ENCODE measurements at regions not wholly inside any gene's neighbourhood (a gene's known extent, or its start where the extent isn't known, plus 50 kb on each side); places are given as distances from the start of the nearest gene placed in this dataset.
"Not testable (repeated sequence)": the region's sequence is repeated elsewhere in the genome, so short reads cannot be mapped to it uniquely, and the experiment has no call there.

DNA sequence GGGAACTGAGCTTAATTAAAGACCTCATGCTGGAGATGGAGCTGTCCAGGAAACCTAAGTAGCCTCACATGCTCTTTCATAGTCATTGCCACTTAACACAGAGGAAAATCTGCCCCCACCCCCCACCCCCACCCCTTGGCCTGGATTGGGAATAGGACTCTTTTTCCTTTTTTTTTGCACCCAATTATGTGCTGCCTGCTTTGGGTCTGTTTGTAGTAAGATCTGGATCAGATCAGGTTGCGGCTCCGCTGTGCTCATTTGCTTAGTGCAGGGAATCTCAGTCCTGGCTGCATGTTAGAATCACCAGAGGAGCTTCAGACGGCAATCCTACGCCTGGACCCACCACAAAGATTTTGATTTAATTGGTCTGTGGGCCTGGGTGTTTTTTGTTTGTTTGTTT, 219.0 kb downstream of the UTP18 start:
- H3K27ac ChIP-seq: no peak overlapping the region
- intact Hi-C loops (cut with DNase I): no loop called here
- H3K36me3 ChIP-seq (ENCODE audit: insufficient read depth in 1 of 2, low read depth in 1 of 2): no peaks in the 10 kb centered on the region
- H3K27me3 ChIP-seq (ENCODE audit: insufficient read depth in 3 of 3, low read length in 2 of 3): peaks cover 0 to 8% (median 0%) of the 10 kb centered on the region in 3 donors
- no peaks in the 10 kb centered on the region for H3K4me1 ChIP-seq
- peaks cover 6% of the 10 kb centered on the region for H3K9me3 ChIP-seq
- DNase-seq: no peak
- ATAC-seq: no peak
- TF ChIP-seq, protein P1, sequence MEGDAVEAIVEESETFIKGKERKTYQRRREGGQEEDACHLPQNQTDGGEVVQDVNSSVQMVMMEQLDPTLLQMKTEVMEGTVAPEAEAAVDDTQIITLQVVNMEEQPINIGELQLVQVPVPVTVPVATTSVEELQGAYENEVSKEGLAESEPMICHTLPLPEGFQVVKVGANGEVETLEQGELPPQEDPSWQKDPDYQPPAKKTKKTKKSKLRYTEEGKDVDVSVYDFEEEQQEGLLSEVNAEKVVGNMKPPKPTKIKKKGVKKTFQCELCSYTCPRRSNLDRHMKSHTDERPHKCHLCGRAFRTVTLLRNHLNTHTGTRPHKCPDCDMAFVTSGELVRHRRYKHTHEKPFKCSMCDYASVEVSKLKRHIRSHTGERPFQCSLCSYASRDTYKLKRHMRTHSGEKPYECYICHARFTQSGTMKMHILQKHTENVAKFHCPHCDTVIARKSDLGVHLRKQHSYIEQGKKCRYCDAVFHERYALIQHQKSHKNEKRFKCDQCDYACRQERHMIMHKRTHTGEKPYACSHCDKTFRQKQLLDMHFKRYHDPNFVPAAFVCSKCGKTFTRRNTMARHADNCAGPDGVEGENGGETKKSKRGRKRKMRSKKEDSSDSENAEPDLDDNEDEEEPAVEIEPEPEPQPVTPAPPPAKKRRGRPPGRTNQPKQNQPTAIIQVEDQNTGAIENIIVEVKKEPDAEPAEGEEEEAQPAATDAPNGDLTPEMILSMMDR (IDR thresholded peaks at IDR 0.05): no peak
- 47 to 57% (median 54%) methylated on average over 4 of the region's 4 CpGs for WGBS, 3 donors
- no peak overlapping the region for H3K4me3 ChIP-seq

DNA sequence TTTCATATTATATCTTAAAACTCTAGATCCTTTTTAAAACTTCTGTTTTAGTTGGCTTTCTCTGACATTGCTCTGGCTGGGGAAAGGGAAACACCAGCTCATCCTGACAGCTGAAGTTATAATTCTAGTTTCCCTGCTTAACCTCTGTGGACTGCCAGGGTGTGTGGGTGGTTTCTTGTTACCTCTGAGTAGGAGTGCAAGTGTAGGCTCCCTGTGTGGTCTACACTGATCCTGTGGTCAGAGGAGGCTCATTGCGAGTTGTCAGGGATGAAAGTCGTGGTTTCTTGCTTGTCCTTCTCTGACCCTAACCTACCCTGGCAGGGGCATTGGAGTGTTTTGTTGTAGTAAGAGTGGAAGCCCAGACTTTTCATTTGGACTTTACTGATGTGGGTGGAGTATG, 221.0 kb downstream of the UTP18 start:
- intact Hi-C loops (cut with DNase I): no loop called here
- WGBS, 3 donors: 29 to 45% (median 30%) methylated on average over 2 of the region's 2 CpGs
- Histone ChIP-seq H3K36me3 (ENCODE audit: insufficient read depth in 1 of 2, low read depth in 1 of 2) (no peaks in the 10 kb centered on the region), H3K4me1 (no peaks in the 10 kb centered on the region), H3K4me3 (no peak overlapping the region), H3K27me3 (ENCODE audit: insufficient read depth in 3 of 3, low read length in 2 of 3) (peaks cover 0 to 8% (median 0%) of the 10 kb centered on the region in 3 donors), H3K9me3 (peaks cover 6% of the 10 kb centered on the region), H3K27ac (no peak overlapping the region)
- DNase-seq: no peak
- TF ChIP-seq, protein P1 (IDR thresholded peaks at IDR 0.05): no peak
- no peak for ATAC-seq

DNA sequence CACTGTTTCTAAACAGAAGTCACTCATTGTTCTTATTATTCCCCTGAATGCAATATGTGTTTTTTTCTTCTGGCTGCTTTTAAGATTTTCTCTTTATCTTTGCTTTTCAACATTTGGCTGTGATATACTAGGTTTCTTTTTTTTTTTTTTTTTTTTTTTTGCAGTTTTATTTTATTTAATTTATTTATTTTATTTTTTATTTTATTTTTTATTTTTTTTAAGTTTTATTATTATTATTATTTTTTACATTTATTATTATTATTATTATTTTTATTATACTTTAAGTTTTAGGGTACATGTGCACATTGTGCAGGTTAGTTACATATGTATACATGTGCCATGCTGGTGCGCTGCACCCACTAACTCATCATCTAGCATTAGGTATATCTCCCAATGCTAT, 221.9 kb downstream of the UTP18 start:
- H3K27me3 ChIP-seq (ENCODE audit: insufficient read depth in 3 of 3, low read length in 2 of 3); H3K4me1 ChIP-seq; H3K4me3 ChIP-seq; H3K27ac ChIP-seq; DNase-seq; ATAC-seq; H3K36me3 ChIP-seq (ENCODE audit: insufficient read depth in 1 of 2, low read depth in 1 of 2); intact Hi-C loops (cut with DNase I); H3K9me3 ChIP-seq: not testable (repeated sequence)
- no CpG with 5 or more reads among the region's 1 CpG for WGBS, 3 donors

DNA sequence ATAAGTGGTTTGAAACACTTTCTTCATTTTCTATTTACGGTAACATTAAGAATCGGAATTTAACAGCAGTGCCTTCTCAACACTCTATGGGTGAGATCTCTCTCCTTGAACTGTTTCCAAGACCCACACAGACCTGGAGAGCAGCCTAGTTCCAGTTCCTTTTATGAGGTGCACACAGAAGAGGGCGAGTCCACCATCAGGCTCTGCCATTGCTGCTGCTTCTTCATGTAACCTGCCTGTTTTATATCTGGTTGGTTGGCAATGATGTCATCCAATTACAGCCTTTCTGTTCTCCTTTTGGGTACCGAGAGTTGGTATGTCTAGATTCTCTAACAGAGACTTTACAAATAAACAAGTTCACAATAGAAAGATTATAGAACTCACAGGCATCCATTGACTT, 225.7 kb downstream of the UTP18 start:
- ATAC-seq: no peak

DNA sequence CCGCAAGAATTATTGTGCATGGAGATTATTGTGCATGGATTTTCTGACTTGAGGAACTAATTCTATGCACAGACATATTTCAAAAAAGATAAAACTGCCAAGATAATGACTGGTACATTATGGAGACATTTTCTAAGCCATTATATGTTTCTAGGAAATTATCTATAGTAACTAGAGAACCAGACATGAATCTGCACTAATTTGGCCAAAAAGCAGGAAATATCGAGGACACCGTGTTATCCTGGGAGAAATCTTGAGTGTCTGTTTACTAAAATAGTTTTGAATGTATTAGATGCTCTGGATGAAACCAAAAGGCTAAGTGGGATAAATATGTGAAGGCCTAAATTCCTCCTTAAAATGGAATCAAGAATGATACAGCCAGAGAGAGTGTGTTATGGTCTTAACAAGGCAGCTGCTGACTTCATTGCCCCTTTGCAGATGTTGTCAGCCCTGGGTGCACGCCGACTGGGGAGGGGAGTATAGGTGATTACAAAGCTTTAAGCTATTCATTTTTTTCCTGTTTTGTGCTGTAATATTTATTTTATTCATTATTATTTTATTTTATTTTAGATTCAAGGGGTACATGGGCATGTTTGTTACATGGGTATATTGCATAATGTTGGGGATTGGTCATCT, 226.7 kb downstream of the UTP18 start:
- intact Hi-C loops (cut with DNase I): no loop called here

More for the DNA sequence above, 225.7 kb downstream of the UTP18 start:
- intact Hi-C loops (cut with DNase I): no loop called here
- Histone ChIP-seq H3K27me3 (ENCODE audit: insufficient read depth in 3 of 3, low read length in 2 of 3) (no peaks in the 10 kb centered on the region), H3K4me3 (no peak overlapping the region), H3K36me3 (ENCODE audit: insufficient read depth in 1 of 2, low read depth in 1 of 2) (no peaks in the 10 kb centered on the region), H3K9me3 (peaks cover 6% of the 10 kb centered on the region), H3K27ac (no peak overlapping the region), H3K4me1 (no peaks in the 10 kb centered on the region)
- DNase-seq: no peak
- 57 to 79% (median 62%) methylated on average over 4 of the region's 4 CpGs for WGBS, 3 donors
- TF ChIP-seq, protein P1 (IDR thresholded peaks at IDR 0.05): no peak

More for the DNA sequence above, 226.7 kb downstream of the UTP18 start:
- no peak for DNase-seq
- Histone ChIP-seq H3K4me3 (no peak overlapping the region), H3K27ac (no peak overlapping the region), H3K4me1 (no peaks in the 10 kb centered on the region), H3K36me3 (ENCODE audit: insufficient read depth in 1 of 2, low read depth in 1 of 2) (no peaks in the 10 kb centered on the region), H3K9me3 (peaks cover 1% of the 10 kb centered on the region), H3K27me3 (ENCODE audit: insufficient read depth in 3 of 3, low read length in 2 of 3) (no peaks in the 10 kb centered on the region)
- TF ChIP-seq, protein P1 (IDR thresholded peaks at IDR 0.05): no peak
- no peak for ATAC-seq
- WGBS, 3 donors: 82 to 87% (median 82%) methylated on average over 5 of the region's 5 CpGs

Data from psoas muscle (tissue), 7 donors.